ENCODE measurements at regions not wholly inside any gene's neighbourhood (a gene's known extent, or its start where the extent isn't known, plus 50 kb on each side); places are given as distances from the start of the nearest gene placed in this dataset.
A peak's percentile ranks its signal among the peaks of the same experiment; 100 is the strongest.

DNA sequence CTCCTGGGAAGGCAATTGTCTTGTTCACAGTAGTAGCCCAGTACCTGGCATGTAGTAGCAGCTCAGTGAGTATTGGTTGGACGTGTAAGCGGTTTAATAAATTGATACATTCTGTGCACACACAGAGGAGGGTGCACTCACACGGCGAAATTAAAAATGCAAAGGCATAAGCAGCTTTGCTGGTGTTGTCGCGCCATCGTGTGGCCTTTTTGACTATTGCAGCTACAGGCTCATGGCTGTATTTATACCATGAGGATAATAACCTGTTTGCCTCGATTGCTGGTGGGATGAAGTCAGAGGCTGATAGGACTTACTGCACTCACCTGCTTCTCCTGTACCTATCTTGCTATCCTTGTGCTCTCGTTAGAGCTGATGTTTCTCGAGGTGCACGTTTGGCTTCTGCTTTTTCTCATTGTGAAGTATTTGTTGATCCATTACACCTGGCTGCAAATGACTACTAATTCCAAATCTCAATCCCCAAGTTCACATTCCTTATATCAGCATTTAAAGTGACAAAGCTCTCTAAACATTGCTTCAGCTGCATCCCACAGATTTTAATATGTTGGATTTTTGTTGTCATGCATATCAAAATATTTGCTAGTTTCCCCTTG is 61.5 kb downstream of the TBXT start:
- Histone ChIP-seq H3K9me3 (no peaks in the 10 kb centered on the region), H3K27me3 (replicated peaks; ENCODE audit: insufficient read depth) (no peaks in the 10 kb centered on the region), H3K27ac (no peak overlapping the region), H3K4me1 (replicated peaks) (no peaks in the 10 kb centered on the region), H3K4me3 (no peak overlapping the region), H3K36me3 (no peaks in the 10 kb centered on the region)
- WGBS = 2% methylated on average over 11 of the region's 11 CpGs
- intact Hi-C loops (cut with DNase I) = loop anchor here (2.0 kb wide), 1 partner anchor 221 kb away; no protein-coding TSS in a partner anchor
- TF ChIP-seq, protein P1, sequence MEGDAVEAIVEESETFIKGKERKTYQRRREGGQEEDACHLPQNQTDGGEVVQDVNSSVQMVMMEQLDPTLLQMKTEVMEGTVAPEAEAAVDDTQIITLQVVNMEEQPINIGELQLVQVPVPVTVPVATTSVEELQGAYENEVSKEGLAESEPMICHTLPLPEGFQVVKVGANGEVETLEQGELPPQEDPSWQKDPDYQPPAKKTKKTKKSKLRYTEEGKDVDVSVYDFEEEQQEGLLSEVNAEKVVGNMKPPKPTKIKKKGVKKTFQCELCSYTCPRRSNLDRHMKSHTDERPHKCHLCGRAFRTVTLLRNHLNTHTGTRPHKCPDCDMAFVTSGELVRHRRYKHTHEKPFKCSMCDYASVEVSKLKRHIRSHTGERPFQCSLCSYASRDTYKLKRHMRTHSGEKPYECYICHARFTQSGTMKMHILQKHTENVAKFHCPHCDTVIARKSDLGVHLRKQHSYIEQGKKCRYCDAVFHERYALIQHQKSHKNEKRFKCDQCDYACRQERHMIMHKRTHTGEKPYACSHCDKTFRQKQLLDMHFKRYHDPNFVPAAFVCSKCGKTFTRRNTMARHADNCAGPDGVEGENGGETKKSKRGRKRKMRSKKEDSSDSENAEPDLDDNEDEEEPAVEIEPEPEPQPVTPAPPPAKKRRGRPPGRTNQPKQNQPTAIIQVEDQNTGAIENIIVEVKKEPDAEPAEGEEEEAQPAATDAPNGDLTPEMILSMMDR (IDR thresholded peaks at IDR 0.05) = peak; percentile 57 to 80 (median 71)
- no peak for TF ChIP-seq POLR2AphosphoS5 (IDR thresholded peaks at IDR 0.05)
- DNase-seq (ENCODE audit: low spot score) = peak; percentile 40

DNA sequence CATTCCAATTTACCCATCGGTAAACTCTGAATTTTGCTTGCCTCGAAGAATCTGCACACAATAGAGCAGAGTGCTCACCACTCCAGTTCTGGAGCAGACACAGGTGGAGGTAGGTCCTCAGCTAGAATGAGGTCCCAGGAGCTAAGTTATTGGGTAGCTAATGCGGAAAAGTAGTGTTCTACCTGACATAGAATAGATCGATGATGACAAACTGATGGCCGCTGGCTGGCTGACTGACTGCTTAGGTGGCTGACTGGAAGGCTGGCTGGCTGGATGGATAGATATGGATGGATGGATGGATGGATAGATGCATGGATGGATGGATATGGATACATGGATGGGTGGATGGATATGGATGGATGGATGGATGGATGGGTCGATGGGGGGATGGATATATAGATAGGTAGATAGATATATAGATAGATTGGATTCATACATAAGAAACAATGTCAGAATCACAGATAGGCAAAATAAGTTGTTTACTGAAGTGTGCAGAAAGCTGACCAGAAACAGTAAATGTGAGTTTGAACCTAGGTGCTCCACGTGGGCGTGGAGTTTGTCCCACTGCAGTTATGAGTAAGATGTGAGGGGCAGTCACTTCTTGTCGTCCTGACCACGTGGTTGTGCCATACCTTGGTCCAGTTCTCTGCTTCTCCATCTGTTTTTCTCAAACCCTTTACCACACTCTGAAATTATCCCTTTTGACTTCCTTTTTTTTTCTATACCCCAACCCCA is 62.1 kb downstream of the TBXT start:
- DNase-seq (ENCODE audit: low spot score) = no peak
- no peaks in the 10 kb centered on the region for H3K36me3 ChIP-seq
- no peak overlapping the region for H3K27ac ChIP-seq
- no peaks in the 10 kb centered on the region for H3K4me1 ChIP-seq (replicated peaks)
- WGBS = 63% methylated on average over 9 of the region's 10 CpGs
- no peaks in the 10 kb centered on the region for H3K27me3 ChIP-seq (replicated peaks; ENCODE audit: insufficient read depth)
- TF ChIP-seq POLR2A (IDR thresholded peaks at IDR 0.05) (no peak), POLR2AphosphoS5 (IDR thresholded peaks at IDR 0.05) (no peak)
- TF ChIP-seq, protein P1 (IDR thresholded peaks at IDR 0.05) = no peak
- no peak overlapping the region for H3K4me3 ChIP-seq
- no peaks in the 10 kb centered on the region for H3K9me3 ChIP-seq
- intact Hi-C loops (cut with DNase I) = loop anchor here (2.0 kb wide), 1 partner anchor 221 kb away; no protein-coding TSS in a partner anchor

DNA sequence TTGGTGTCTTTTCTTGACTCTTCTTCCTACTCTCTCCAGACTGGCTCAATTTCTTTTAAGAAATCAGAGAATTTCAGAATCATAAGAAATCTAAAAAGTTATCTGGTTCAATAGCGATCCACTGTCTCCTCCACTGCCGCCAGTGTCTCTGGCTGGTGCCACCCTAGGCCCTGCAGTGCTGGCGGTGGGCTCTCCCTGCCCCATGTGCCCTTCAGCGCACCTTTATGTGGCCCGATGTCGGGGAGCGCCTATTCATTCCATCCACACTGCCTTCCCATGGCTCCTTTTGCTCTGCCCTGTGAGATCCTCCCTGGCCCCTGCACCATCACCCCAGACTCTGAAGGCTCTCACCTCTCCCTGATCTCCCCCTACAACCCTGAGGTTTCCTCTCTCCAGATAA is 62.8 kb downstream of the TBXT start:
- H3K9me3 ChIP-seq = no peaks in the 10 kb centered on the region
- no peaks in the 10 kb centered on the region for H3K27me3 ChIP-seq (replicated peaks; ENCODE audit: insufficient read depth)
- H3K27ac ChIP-seq = no peak overlapping the region
- H3K4me3 ChIP-seq = no peak overlapping the region
- no peak for DNase-seq (ENCODE audit: low spot score)
- 92% methylated on average over 7 of the region's 7 CpGs for WGBS
- TF ChIP-seq, protein P1 (IDR thresholded peaks at IDR 0.05) = no peak
- no peak for TF ChIP-seq POLR2AphosphoS5 (IDR thresholded peaks at IDR 0.05)
- no peak for TF ChIP-seq POLR2A (IDR thresholded peaks at IDR 0.05)
- no peaks in the 10 kb centered on the region for H3K4me1 ChIP-seq (replicated peaks)
- intact Hi-C loops (cut with DNase I) = no loop called here
- H3K36me3 ChIP-seq = no peaks in the 10 kb centered on the region

DNA sequence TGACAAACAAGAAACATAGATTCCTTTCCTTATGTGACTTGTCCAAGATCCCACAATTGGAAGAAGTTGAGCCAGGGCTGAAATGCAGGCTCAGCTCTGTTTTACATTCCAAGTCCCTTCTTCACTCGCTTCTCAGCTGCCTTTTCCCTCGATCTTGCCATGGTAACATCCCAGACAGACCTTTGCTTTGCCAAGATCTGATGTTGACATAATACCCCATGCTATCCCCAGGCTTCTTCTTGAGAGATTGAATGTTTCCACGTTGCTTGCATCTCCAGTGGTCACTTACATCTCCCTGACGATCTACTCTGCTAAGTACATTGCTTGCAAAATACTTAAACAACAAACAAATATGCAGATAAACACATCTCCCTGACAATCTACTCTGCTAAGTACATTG is 63.5 kb downstream of the TBXT start:
- Histone ChIP-seq H3K36me3 (no peaks in the 10 kb centered on the region), H3K4me3 (no peak overlapping the region), H3K9me3 (no peaks in the 10 kb centered on the region), H3K27ac (no peak overlapping the region), H3K4me1 (replicated peaks) (no peaks in the 10 kb centered on the region), H3K27me3 (replicated peaks; ENCODE audit: insufficient read depth) (no peaks in the 10 kb centered on the region)
- WGBS = 22% methylated on average over 4 of the region's 4 CpGs
- intact Hi-C loops (cut with DNase I) = no loop called here
- DNase-seq (ENCODE audit: low spot score) = no peak
- TF ChIP-seq, protein P1 (IDR thresholded peaks at IDR 0.05) = no peak
- TF ChIP-seq POLR2AphosphoS5 (IDR thresholded peaks at IDR 0.05) (no peak), POLR2A (IDR thresholded peaks at IDR 0.05) (no peak)

Data from prostate gland (tissue), 2 donors.